Thoracic aorta (tissue), 2 donors: ENCODE measurements at regions not wholly inside any gene's neighbourhood (a gene's known extent, or its start where the extent isn't known, plus 50 kb on each side); places are given as distances from the start of the nearest gene placed in this dataset.

Experiments used
- ATAC-seq: fragments of 150-250 bp; one replicate; pipeline ENCODE4 v1.8.0; 2017; ENCODE audit warnings: low read depth; ENCODE audit not compliant: insufficient number of reproducible peaks, low FRiP score
- DNase-seq: peaks from one replicate; pipeline ENCODE4 v3.0.0-alpha.2; 2020; ENCODE audit warnings: low spot score
- H3K27ac ChIP-seq, 2 donors: fragments of 200-600 bp; sonication (generic); 1 replicate in 1 of 2; 2 replicates in 1 of 2; pipeline ENCODE4 v1.5.1; 2016; ENCODE audit warnings: mild to moderate bottlenecking in 2 of 2, moderate library complexity in 2 of 2
- H3K27me3 ChIP-seq: fragments of 200-600 bp; sonication (generic); replicated peaks from 2 replicates; pipeline ENCODE4 v1.6.0; 2016; ENCODE audit warnings: mild to moderate bottlenecking; ENCODE audit not compliant: insufficient read depth
- H3K36me3 ChIP-seq: fragments of 200-600 bp; sonication (generic); one replicate; pipeline ENCODE4 v1.5.1; 2016
- H3K4me1 ChIP-seq, 2 donors: fragments of 200-600 bp; sonication (generic); 1 replicate in 1 of 2; 2 replicates in 1 of 2; pipeline versions ENCODE4 v1.5.1 to v1.6.0; 2016; ENCODE audit warnings: low read depth in 2 of 2, mild to moderate bottlenecking in 1 of 2; ENCODE audit not compliant: control insufficient read depth in 1 of 2
- H3K4me3 ChIP-seq: fragments of 200-600 bp; sonication (generic); 2 replicates; pipeline ENCODE4 v1.5.1; 2016; ENCODE audit warnings: mild to moderate bottlenecking
- H3K9me3 ChIP-seq: fragments of 200-600 bp; sonication (generic); 2 replicates; pipeline ENCODE4 v1.5.1; 2016
- CTCF ChIP-seq: fragments of 200-600 bp; sonication (generic); IDR thresholded peaks from one replicate; pipeline ENCODE4 v1.5.1; 2019; ENCODE audit warnings: antibody characterized with exemption

- Histone ChIP-seq H3K27ac (no peak overlapping the region), H3K4me1 (peaks cover 0 to 8% of the 10 kb centered on the region in 2 donors), H3K27me3 (no peaks in the 10 kb centered on the region), H3K36me3 (no peaks in the 10 kb centered on the region), H3K4me3 (no peak overlapping the region), H3K9me3 (no peaks in the 10 kb centered on the region)
- ATAC-seq: no peak
- DNase-seq: no peak
- no peak for TF ChIP-seq CTCF
These were observed 338.0 kb downstream of the NYAP2 start for GRCh38 chr2:225737556-225737955.

GRCh38 chr2:225735844-225736243 is 336.3 kb downstream of the NYAP2 start:
- DNase-seq (no peak), ATAC-seq (no peak)
- Histone ChIP-seq H3K4me3 (no peak overlapping the region), H3K4me1 (peaks cover 0 to 8% of the 10 kb centered on the region in 2 donors), H3K27me3 (no peaks in the 10 kb centered on the region), H3K9me3 (no peaks in the 10 kb centered on the region), H3K36me3 (no peaks in the 10 kb centered on the region), H3K27ac (no peak overlapping the region)
- no peak for TF ChIP-seq CTCF

- Histone ChIP-seq H3K4me1 (no peaks in the 10 kb centered on the region), H3K27me3 (no peaks in the 10 kb centered on the region), H3K36me3 (no peaks in the 10 kb centered on the region), H3K27ac (no peak overlapping the region), H3K9me3 (no peaks in the 10 kb centered on the region), H3K4me3 (no peak overlapping the region)
- DNase-seq (no peak), ATAC-seq (no peak)
- no peak for TF ChIP-seq CTCF
These were observed 326.2 kb downstream of the NYAP2 start for GRCh38 chr2:225725726-225726125.
